GM18505 (cell line): ENCODE measurements at regions not wholly inside any gene's neighbourhood (a gene's known extent, or its start where the extent isn't known, plus 50 kb on each side); places are given as distances from the start of the nearest gene placed in this dataset.

Experiments used
- ATAC-seq: cut with Tn5 transposase; IDR thresholded peaks from one replicate; pipeline ENCODE4 v1.9.1; 2021; ENCODE audit not compliant: unreplicated experiment
- POLR2A ChIP-seq: IDR thresholded peaks from 4 replicates; pipeline ENCODE4 v1.6.1; 2011; ENCODE audit warnings: borderline replicate concordance; ENCODE audit not compliant: insufficient read depth, insufficient read length; ENCODE audit errors: extremely low read depth

GRCh38 chr4:179530958-179531357, 2088.7 kb upstream of the AGA start:
- no peak for TF ChIP-seq POLR2A
- no peak for ATAC-seq

GRCh38 chr4:179536694-179537093, 2094.5 kb upstream of the AGA start:
- no peak for ATAC-seq

GRCh38 chr4:179539641-179540040, 2097.4 kb upstream of the AGA start:
- ATAC-seq: no peak
- no peak for TF ChIP-seq POLR2A

More at GRCh38 chr4:179536694-179537093, 2094.5 kb upstream of the AGA start:
- TF ChIP-seq POLR2A: no peak

DNA sequence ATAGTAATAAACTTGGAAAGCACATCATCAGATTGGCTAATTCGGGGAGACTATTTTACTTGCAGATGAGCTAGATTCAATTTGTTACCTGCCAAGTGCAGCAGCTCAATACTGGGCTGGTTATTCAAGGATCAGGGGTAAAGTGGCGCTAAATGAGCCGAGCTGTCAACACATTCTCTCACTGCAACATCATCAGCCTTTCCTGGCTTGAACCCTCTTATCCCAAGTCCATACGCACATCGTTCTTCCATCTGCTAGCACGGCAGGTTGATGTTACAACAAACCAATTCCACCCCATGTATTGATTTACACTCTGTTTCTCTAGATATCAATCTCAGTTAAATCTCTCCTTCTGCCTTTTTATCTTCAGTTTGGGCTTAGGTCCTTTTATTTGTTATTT, 2101.5 kb upstream of the AGA start:
- no peak for TF ChIP-seq POLR2A
- ATAC-seq: no peak

DNA sequence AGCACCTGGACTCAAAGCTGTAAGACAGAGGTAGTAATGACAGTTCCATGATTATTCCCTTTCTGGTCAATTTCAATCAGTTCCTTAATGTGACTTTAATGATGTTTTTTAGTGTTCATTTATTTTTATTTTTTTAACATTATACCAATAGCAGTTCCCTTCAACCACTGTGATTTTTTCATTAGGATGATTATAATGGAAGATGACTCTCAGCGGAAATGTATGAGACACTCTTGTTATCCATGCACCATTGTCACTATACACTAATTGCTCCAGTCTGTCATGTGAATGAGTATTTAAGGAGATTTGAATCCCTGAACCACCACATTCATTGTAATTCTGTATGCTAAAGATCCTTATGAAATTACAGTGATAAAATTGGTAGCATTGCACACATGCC, 2102.3 kb upstream of the AGA start:
- TF ChIP-seq POLR2A: no peak
- no peak for ATAC-seq

DNA sequence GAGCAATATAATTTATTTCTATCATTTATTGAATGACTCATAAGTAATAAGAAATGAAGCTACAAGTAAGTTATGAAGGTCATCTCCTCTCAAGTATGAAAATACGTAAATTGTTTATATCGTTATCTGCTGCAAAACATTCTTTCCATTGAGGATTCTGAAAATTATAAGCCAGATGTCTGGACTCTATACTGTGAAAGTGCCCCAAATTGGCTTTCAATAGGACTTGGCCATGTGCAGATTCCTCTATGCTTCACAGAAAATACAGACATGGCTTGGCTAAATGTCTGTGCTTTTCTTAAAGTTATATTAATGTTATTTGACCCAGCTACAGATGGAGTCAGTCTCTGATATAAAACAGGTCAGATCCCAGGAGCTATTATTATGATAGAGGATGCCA, 2109.9 kb upstream of the AGA start:
- ATAC-seq: no peak
- no peak for TF ChIP-seq POLR2A

DNA sequence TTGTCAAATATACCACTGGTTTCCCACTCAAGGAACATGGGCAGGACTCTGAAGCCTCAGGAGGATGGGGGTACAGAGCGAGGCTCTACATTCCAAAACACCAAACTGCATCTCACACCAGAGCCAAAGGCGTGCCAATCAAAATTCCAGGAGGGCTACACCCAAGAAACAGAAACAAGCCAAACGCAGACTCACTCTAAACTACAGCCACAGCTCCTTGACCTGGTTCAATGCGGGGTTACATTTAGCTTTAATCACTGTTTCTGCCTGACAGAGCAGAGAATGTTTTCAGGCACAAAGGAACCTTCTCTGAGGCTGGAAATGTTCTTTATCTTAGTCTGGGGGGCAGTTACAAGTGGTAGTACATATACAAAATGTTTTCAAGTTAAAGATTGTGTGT, 2121.5 kb upstream of the AGA start:
- no peak for TF ChIP-seq POLR2A
- ATAC-seq: no peak

GRCh38 chr4:179569549-179569948, 2127.3 kb upstream of the AGA start:
- ATAC-seq: no peak
- no peak for TF ChIP-seq POLR2A

DNA sequence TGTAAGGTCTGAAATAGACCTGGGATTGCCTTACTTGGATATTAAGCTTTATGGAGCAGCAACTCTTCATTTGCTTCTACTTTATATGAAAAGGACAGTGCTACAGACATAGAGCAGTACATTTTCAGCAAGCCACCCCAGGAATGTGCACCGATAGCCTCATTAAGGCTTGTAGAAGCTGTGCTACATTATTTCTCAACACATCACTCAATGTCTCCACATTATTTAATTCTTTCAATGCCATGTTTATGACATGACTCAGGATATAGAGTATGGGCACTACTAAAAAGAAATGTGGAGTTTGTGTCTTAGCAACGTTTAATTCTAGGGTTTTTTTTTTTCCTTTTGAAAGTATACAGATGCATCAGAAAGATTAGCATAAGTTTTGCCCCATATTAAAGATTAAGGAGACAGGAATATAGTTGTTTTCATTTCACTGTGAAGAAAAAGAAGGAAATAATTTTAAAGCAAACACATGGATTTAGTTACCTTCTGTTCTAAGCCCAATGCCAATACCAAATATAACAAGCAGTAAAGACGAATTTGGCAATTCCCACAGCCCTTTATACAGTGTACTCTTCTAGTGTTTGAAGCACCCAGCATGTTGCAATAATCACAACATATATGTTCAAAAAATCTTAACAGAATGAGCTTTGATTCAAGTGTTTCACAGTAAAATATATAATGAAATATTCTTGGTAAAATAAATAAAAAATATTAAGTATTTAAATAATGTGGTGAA, 2140.1 kb upstream of the AGA start:
- TF ChIP-seq POLR2A: no peak
- ATAC-seq: no peak

- no peak for ATAC-seq
Observed at GRCh38 chr4:179583221-179583620, 2141.0 kb upstream of the AGA start.

DNA sequence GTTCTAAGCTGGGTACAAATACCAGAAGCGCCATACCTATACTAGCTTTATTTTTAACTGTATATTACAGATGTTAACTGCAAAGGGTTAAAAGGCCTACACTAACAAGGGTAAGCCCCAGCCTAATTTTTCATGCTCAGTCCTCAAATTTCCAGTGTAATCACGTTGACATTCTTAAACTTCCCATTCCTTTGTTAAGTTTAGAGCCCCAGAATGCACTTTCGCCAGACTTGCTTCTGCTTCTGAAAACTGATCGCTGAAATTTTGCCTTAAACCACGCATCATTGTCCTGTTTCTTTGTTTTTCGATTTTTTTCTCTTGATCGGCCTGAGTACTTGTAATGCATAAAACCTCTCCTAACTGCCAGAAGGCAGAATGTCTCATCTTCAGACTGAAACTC, 2141.9 kb upstream of the AGA start:
- no peak for ATAC-seq
- no peak for TF ChIP-seq POLR2A

More at GRCh38 chr4:179583221-179583620, 2141.0 kb upstream of the AGA start:
- TF ChIP-seq POLR2A: no peak

- no peak for ATAC-seq
Observed at GRCh38 chr4:179585761-179586160, 2143.5 kb upstream of the AGA start.

GRCh38 chr4:179586460-179586859, 2144.2 kb upstream of the AGA start:
- no peak for ATAC-seq
- no peak for TF ChIP-seq POLR2A

More at GRCh38 chr4:179585761-179586160, 2143.5 kb upstream of the AGA start:
- TF ChIP-seq POLR2A: no peak

DNA sequence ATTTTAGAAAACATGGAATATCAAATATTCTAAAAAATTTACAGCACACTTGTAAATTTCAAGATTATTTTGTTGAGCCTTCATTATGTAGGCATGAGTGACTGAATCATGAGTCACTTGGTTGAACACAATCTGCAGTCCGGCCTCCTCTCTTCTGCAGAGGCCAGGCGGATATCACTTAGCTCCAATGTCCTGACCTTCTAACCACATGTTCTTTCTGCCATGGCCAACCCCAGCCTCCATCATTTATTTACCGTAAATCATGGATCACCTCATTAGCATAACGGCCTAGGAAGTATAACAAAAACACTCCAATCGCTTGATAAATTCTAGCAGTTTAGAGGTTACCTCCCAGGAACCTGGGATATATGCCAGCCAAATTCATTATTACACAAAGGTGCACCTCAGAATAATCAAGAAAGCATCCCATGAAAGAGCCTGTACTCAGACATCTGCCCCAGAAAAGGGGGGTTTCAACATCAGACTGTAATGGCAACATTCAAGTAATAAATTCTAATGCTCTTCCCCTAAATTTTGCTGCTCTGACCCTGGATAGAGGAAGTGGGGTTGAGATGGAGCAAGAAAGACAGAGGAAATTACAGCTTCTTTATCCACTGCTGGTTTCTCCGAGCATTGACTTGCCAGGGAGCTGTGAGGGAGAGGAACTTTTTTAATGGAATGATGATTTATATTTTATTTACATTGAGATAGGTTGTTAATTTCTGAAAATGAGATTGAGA, 2153.6 kb upstream of the AGA start:
- no peak for ATAC-seq
- TF ChIP-seq POLR2A: no peak
